Heart left ventricle (tissue), 13 donors: ENCODE measurements at regions not wholly inside any gene's neighbourhood (a gene's known extent, or its start where the extent isn't known, plus 50 kb on each side); places are given as distances from the start of the nearest gene placed in this dataset.

Experiments used
- CTCF ChIP-seq, 12 donors: fragments of 200-600 bp; sonication (generic) in 4 of 12; IDR thresholded peaks; one replicate each; pipeline versions ENCODE4 v1.5.0 to v1.8.0; 2018 to 2022; ENCODE audit warnings: antibody characterized with exemption in 12 of 12, mild to moderate bottlenecking in 5 of 12
- POLR2A ChIP-seq, 2 donors: fragments of 450-650 bp; IDR thresholded peaks; one replicate each; pipeline ENCODE4 v1.6.1; 2017; ENCODE audit warnings: antibody characterized with exemption in 2 of 2, mild to moderate bottlenecking in 2 of 2, moderate library complexity in 2 of 2
- donor health status: ischemic (EF 13 %, LVEDD 7.1; RV severe dilation, severe dysfunction).
- donor health status: DM: no; HTN: yes; CAD: no.
- donor health status: DM: no; HTN: no; CAD: no.
- donor health status: ischemic (EF 25% LVEDD 6.9; RV normal size, moderate dysfunction).
- donor health status: ischemic (EF 25% LVEDD 5.7; RV mildly dilated, moderate dysfunction).
- donor health status: ischemic (EF 35%, LVEDD 5.7; RV mildly dilated, moderate dysfunction).
- donor health status: nonischemic (EF 11% LVEDD 7.7; RV severe dilation, severe dysfunction).
- donor health status: DM: yes; HTN: yes; CAD: no.
- donor health status: PGD.
- donor health status: ischemic (EF 29% LVEDD 5.4; RV normal size, mild dysfunction).
- donor health status: nonischemic (EF 23%, LVEDD 6.1; RV moderate dilation, normal function).

- TF ChIP-seq CTCF (IDR thresholded peaks at IDR 0.05) (no peak), POLR2A (IDR thresholded peaks at IDR 0.05) (no peak)
Measured at GRCh38 chr14:61106271-61106958, 125.4 kb downstream of the SLC38A6 start.
